Smooth muscle cell of the brain vasculature (primary cell): ENCODE measurements at regions not wholly inside any gene's neighbourhood (a gene's known extent, or its start where the extent isn't known, plus 50 kb on each side); places are given as distances from the start of the nearest gene placed in this dataset.

ENCODE experiments used
- DNase-seq: peaks from one replicate; pipeline ENCODE4 v3.0.0-alpha.2; 2012; ENCODE audit warnings: low read depth, low spot score

DNA sequence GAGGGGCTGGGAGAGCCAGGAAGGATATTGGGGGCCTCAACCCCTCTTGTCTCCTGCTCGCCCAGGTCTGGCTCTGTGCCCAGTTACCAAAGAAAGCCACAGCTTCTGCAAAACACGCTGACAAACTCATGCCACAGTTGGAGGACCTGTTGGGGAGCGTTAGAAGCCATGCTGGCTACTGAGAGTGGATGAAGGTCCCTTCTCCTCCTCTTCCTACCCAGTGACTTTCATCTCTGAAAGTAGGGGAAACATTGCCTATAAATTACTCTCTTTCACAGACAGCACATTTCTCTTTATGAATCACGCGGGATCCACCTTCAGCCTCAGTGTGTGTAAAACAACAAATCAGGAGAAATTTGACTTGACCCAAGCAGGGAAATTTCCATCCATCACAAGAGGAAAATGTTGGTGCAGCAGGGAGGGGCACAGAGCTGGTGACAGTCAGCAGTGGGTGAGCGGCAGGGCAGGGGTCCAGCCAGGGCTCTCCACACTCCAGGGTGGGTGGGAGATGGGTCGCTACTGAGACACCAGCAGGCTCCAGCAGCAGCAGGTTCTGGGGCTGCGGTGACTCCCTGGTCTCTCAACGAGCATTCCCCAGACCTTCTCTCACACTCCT lies 181.9 kb downstream of the FGF18 start:
- no peak for DNase-seq

DNA sequence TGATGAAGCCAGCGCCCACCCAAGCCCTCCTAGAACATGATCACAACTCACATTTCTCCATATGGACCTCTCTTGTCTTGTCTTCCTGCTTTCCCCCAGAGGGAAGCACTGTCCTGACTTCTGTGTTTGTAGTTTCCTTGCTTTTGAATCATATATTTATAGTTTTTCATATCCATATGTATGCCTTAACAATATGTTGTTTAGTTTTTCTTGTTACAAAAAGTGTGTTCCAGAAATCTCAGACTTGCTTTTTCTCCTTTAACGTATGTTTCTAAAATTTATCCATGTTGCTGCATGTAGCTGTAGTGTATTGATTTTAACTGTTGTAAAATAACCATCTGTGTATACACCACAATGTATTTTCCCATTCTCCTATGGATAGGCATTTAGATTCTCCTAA lies 182.0 kb upstream of the SMIM23 start:
- DNase-seq = no peak

DNA sequence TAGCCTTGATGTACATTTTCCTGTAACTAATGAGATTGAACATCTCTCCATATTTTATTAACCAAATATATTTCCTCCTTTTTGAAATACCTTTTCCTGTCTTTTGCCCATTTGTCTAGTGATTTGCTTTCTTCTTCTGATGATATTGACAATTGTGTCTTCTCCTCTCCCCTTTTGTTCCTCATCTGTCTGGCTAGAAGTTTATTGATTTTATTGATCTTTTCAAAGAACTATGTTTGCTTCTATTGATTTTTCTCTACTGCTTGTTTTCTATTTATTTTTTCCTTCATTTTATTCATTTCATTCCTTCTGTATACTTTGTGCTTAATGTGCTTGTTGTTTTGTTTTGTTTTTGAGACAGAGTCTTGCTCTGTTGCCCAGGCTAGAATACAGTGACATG lies 181.4 kb upstream of the SMIM23 start:
- no peak for DNase-seq

DNA sequence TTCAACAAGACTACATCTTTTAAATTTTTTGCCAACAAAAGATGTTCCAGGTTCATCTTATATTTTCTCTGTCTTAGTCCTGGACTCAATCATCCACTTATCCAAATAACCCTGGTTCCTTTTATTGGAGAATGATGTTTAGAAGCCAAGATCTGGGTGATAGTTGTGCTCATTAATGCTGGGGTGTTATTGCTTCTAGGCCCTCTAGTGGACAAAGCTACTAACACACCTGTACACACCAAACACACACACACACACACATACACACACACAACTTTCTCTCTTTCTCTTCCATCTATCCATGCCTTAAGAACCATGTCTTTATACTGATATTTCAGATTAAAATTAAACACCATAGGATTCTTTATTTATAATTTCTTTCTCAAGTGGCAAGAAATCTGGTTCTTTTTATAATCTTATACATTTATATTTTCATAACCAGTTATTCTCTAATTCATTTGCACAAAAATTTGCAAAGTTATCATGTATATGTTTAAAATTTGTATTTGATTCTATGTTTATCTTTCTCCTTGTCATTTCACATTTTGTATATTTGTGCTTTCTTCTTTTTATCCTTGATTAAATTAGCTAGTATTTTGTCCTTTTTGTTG lies 179.1 kb upstream of the SMIM23 start:
- DNase-seq = no peak

DNA sequence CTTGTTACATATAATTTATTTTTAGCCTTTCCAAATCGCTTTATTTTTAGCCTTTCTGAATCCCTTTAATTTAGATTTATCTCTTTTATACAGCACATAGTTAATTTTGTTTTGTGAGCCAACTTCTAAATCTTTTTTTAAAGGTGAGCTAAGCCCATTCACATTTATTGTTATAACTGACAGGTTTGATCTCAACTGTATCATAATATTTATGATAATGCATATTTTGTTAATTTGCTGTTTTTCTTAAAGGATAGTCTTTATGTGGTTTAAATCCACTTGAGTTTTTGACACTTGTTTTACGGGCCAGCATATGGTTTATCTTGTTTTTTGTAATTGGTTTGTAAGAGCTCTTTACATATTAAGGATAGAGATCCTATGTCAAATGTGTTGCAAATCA lies 177.8 kb upstream of the SMIM23 start:
- no peak for DNase-seq

DNA sequence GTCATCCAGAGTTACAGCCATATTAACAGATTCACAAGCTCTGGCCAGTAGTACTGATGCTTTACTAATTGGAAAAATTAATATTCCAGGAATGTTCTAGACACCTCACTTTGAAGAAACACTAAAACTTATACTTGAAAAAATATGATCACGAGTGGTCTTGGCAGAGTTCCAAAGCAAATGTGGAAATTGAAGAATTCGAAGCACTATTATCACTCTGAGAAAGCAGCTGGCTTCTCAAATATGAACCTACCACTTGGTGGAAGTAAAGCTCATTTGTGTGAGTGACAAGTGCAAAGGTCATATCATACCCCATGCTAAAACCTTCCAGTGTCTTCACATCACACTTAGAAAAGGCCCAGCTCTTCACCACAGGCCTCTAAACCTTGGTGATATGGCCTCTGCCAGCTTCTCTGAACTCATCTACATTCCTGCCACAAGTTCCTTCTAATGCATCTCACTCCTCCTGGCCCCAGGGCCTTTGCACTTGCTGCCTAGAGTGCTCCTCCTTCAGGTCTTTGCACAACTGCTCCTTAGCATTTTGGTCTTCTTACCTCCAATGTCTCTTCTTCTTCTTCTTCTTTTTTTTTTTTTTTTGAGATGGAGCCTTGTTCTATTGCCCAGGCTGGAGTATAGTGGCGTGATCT lies 175.7 kb upstream of the SMIM23 start:
- DNase-seq = no peak

DNA sequence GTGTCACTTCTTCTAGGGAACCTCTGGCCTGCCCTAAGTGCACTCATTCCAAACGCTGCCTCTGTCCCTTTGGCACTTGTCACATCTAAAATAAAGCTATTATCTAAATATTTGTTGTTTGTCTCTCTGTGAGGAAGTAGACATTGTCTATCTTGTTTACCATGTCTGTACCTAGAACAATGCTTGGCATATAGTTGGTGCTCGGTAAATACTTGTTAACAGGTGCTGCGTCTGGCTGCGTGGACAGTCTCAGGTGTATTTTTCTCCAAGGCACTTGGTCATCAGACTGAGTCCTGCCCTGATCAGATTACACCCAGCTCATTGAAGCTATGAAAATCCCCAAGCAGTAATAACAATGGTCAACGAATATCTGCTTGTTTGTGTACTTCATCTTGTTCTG lies 174.9 kb upstream of the SMIM23 start:
- no peak for DNase-seq

DNA sequence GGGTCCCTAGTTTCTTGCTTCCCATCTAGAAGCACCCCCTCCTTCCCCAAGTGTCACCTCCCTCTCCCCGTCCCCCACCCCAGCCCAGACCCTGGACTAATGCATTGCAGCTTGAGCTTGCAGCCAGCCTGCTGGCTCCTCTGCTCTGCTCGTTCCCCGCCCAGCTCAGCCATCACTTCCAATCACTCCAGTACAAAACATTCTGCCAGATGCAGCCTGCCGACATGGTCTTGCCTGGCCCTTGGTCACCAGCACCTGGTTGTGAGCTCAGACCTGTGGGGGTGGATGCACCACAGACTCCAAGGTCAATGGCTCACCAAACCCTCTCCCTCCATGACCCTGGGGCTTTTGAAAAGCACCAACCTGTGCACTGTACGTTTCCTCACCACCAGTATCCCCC lies 172.9 kb upstream of the SMIM23 start:
- DNase-seq = no peak

DNA sequence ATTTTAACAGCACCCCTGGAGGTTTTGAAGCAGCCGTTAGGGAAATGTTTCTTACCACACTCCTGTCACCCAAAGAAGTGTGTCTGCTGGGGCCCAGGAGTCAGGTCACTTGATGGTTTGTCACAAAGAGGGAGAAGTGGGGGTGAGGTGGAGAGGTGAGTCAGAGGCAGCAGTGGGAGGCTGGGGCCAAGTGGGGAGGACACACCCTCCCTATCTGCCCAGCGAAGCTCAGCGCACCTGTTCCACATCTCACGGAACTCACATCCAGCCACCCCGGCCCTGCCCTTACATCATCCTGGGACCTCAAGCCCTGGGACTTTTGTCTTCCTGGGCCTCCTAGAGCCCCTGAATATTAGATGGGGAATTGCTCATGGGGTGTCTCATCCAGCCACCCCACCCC lies 171.1 kb upstream of the SMIM23 start:
- no peak for DNase-seq

DNA sequence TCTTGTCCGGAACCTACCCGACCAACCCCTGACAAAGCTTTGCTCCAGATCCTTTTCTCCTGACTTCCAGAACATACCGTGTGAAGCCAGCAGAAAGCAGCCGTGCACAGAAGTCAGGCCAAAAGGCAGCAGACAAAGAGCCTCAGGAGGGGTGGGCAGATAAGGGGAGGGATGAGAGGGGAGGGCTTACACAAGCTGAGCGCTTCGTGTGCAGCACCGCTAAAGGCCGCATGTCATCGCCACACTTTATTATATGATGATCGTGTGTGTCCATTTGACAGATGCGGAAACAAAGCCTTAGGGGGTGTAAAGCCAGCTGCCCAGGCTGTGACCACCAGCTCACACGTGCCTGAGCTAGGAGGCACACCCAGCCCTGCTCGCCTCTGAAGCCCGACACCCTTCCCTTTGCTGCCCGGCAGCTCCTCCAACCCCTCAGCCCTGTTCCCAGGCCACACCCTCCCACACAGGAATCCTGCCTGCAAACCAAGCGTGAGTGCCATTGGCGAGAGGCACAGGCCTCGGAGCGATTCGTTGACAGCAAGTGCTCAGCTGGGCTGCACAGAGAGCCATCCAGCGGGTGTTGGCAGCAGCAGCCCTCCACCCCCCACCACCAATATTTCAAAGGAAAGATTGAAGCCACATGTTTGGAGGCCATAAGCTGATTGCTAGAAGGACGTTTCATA lies 170.5 kb upstream of the SMIM23 start:
- DNase-seq = no peak

DNA sequence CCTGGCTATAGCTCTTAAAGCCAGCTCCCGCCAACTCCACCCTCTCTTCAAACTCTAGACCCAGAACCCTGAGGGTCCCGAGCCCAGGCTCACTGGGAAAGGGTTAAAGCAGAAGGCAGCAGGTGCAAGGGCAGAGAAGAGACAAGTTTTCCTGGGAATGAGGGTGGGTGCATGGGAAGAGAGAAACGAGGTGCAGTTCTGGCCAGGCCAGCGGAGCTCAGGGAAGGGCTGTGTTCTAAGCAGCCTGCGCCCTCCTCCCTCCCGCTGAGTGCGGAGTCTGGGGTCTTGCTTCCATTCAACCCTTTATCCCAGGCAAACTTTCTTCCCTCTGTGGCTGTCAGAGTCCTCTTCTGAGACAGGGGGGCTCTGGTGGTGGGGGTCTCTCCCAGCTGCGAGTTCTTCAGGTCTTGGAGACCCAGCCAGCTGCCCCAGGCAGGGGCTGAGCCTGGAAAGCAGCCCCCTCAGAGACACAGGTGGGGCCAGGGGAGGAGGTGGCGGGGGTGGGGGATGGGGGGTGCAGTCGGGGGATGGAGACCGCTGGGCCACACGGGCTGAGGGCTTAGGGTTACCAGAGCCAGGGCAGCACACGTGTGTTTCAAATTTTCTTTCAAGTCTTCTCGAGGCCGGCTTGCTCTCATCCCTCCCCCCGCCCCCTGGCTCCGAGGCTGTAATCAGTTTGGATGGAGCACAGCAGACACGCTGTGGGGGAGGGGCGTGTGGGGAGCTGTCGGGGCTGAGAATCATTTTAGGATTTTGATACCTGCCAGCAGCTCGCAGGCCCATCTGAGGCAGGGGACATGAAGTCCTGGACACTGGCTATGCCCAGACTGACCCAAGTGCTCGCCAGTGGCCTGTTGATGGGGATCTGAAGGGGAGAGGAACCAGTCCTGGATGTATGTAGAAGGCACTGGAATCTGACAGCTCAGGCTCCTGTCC lies 169.6 kb upstream of the SMIM23 start:
- no peak for DNase-seq

DNA sequence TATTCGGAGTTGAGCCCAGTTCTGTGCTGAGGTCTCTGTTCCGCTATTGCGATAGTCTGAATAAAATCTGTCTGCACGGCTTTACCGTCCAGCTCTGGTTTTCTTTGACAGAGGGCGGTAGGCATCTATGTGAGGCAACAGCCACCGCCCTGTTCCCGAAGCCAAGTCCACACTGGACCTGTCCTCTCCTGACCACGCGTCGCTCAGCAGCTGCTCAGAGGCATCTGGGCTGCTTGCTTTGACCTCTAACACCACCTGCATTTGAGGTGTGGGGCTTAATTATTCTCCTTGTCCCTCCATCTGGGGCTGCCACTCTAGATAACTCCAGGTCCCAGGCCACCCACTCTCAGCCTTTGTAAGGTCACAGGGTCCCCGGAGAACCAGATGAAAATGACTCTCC lies 168.4 kb upstream of the SMIM23 start:
- DNase-seq = no peak

DNA sequence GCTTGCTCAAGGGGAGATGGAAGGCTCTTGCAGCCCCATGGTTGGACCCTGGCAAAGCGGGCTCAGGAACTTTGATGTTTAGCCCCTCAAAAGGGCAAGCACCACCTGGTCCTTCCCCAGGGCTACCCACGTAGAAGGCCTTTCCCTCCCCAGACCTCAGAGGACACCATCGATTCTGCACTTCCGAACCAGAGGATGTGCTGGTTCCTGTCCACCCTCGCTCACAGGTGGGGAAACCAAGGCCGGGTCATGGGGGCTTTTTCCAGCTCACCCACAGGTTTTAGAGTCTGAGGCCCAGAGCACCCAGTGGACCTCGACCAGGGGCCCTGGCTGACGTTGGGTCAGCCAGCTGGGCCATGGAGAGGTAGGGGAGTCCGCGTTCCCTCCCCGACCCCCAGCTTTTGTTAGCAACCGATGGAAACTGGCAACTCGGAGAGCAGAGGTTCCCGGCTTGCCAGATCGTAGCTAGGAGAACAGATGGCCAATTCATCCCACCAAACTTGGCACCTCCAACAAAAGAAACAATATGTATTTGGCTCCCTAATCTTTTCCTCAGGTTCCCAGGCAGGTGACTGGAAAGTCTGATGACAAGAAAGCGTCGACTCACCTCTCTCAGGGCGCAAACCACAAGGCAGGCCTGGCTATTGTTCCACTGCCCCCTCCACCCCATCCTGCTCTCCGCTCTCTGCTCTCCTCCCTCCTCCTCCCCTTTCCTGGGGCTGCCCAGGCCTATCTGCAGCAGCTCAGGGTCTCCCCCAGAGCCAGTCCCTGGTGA lies 167.6 kb upstream of the SMIM23 start:
- DNase-seq = no peak

DNA sequence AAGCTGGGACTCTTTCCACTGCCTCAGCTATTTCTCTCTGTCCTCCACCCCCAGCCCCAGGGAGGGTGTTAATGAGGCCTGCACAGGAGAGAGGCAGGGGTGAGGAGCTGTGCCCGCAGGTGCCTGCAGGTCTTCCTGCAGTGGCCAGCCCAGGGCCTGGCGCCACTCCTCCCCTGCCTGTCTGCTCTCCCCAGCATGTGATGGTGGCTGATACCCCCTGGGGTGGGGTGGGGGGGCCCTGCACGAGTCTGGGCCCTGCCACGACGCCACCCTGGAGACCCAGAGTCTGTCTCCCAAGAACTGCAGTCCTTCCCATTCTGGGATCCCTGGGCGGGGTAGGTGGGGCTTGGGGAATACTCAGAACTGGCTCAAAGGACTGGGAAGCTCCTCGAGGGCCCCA lies 166.4 kb upstream of the SMIM23 start:
- no peak for DNase-seq

DNA sequence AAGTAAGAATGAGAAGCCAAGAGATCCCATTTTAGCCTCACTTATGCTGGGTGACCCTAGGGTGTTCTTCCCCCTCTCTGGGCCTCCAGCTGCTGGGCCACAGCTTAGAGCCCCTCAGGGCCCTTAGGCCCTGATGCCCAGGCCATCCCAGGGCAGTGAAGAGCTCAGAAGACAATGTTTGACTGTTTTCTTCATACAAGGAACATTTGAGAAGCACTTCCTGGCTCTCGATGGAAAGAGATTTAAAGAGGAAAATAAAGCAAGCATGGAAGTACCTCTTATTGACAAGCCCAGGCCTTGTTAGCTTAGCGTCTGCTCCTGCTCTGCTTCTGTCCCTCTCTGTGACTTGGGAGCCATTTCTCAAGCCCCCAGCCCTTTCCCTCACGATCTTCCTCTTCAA lies 165.9 kb upstream of the SMIM23 start:
- DNase-seq = no peak

DNA sequence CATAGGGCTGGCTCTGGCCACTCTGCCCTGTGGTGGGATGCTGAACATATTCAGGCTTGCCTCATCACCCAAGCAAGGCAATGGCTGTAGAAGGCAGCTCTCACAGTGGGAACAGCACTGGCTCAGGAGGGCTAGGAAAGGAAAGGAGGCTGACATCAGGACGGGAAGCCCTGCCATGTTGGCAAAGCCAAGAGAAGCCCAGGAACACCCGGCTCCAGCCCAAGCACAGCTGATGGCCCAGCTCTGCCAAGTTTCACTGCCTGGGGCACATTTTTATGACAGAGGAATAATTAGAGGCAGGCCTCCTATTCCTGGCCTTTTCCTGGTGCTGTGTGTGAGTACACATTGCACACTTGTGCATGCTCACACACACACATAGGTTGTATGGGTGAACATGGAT lies 163.6 kb upstream of the SMIM23 start:
- no peak for DNase-seq

DNA sequence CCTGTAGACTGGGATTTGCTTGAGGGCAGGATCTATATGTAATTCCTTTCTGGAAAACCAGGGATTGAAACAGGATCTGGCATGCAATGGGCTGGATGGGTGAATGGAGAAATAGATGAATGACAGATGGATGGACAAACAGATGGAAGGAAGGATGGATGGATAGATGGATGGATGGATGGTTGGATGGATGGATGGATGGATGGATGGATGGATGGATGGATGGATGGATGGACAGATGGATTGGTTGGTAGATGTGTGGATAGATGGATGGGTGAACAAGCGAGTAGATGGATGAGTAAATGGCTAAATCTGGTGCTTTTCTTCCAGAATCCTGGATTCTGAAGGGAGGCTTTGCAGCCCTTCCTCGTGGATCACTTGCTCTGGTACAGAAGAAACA lies 162.5 kb upstream of the SMIM23 start:
- no peak for DNase-seq

DNA sequence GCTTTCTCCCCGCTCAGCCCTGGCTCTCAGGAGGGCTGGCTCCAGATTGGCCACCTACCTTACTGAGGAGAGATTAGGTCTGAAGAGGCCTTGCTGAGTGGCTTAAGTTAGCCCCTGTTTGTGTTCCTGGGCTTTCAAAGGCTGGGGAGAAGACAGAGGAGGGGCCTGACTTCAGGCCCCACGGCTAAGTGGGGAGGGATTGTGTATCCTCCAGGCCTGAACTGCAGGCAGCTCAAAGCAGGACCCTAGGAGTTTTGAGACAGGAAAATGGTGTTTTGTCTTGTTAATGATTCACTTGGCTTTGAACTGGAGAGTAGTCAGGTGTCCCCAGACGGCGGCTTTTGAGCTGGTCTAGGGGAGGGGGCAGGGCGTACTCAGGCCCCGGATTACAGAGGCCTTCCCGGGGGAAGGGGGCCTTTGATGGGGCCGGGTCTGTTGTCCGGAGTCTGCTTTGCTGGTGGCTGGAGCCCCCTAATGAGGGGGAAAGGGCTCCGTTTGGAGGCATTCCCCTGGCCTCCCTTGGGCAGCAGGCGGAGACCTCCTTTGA lies 162.0 kb upstream of the SMIM23 start:
- no peak for DNase-seq

DNA sequence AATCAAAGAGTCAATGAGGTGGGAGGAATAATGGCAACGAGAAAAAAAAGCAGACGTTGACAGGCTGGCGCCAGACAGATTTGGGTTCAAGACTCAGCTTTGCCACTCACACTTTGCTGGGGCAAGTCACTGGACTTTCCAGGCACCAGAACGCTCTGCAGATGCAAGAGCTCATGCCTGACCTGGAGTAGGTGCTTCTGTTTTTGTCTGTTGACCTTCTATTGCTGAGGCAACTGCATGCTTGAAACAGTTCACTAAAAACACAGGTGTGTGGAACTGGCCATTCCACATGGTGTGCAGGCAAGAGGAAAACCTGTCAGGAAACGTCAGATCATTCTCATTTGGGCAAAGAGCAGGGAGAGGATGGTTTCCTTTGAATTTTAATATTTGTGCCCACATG lies 161.2 kb upstream of the SMIM23 start:
- DNase-seq = no peak

DNA sequence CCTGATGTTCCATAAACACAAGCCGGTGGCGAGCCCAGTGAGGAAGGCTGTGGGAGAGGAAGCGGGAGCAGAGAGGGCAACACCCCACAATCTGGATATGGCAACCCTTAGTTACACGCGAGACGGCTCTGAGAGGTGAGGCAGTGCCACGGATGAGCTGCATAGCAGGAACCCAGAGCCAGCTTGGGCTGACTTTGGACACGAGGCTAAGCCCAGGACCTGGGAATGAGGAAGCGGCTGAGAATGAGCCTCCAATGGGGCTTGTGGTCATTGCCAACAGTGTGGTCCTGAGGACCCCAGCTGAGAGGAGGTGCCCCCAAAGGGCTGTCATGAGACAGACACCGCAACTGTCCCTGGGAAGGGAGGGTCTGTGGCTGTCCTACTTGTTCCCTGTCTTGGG lies 160.0 kb upstream of the SMIM23 start:
- DNase-seq = no peak
